ENCODE measurements at regions not wholly inside any gene's neighbourhood (a gene's known extent, or its start where the extent isn't known, plus 50 kb on each side); places are given as distances from the start of the nearest gene placed in this dataset.

GRCh38 chr13:47598340-47598911 lies 402.6 kb downstream of the SUCLA2 start:
- no peak for DNase-seq

GRCh38 chr13:47594833-47595232 lies 406.2 kb downstream of the SUCLA2 start:
- no peak for DNase-seq

GRCh38 chr13:47592256-47592655 lies 408.8 kb downstream of the SUCLA2 start:
- DNase-seq: no peak

DNA sequence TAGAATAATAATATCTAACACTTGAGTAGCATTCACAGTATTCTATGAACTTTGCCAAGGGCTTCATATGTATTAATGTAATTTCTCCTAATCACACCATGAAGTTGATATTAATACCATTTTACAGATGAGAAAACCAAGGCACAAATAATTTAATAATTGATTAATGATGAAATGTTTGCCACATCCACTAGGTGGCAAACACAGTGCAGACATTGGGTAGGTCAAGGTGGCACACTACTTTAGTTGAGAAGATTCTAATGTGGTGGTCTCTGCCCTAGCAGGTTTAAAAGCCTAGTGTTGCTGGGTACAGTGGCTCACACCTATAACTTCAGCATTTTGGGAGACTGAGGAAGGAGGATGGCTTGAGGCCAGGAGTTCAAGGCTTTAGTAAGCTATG lies 412.4 kb downstream of the SUCLA2 start:
- DNase-seq: no peak

- DNase-seq: no peak
Measured at GRCh38 chr13:47572375-47572774, 428.7 kb downstream of the SUCLA2 start.

GRCh38 chr13:47564041-47564440 lies 437.0 kb downstream of the SUCLA2 start:
- no peak for DNase-seq

DNA sequence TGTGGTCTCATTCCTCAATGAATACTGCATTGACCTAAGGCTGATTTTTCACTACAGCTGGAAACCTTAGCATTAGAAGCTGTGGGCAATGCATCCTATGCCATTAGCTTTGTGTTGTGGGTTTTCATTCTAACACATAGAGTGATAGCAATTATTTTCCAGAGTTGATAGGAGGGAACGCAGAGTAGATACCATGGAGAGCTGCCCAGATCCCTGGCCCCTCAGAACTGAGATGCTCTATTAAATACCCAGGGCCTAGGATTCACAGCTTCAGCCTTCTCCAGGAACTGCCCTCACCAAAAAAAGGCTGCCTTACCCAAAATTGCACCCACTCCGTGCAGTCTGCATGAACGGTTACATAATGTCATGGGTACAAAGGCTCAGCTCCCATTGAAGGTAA lies 444.4 kb downstream of the SUCLA2 start:
- no peak for DNase-seq

GRCh38 chr13:47555235-47555634 lies 445.8 kb downstream of the SUCLA2 start:
- DNase-seq: no peak

GRCh38 chr13:47553329-47553977 lies 447.6 kb downstream of the SUCLA2 start:
- no peak for DNase-seq

- no peak for DNase-seq
Measured at GRCh38 chr13:47549219-47549752, 451.8 kb downstream of the SUCLA2 start.

DNA sequence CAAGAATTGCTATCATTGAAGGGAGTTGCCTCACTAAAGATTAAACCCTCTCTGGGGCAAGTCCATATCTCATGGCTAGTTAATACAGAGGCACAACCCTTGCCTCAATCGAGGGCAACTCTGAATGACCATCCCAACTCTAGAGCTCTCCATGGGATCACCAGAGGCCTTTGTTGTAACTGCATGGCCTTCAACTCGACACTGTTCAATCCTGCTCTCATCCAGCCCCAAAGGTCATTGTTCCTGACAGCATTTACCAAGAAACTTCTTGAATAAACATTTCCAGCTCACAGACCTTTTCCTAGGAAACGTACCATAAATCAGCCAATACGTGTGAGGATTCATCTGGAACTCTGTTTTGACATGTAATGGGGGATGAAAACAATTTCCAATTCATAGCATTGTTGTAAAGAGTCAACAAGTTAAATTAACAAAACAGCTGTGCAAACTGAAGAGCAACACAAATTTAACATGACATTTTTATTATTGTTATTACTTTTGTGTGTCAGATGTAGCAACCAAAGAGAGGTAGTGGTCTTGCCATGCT lies 452.7 kb downstream of the SUCLA2 start:
- no peak for DNase-seq

GRCh38 chr13:47546391-47547225 lies 454.5 kb downstream of the SUCLA2 start:
- no peak for DNase-seq

- no peak for DNase-seq
Measured at GRCh38 chr13:47545201-47546024, 455.7 kb downstream of the SUCLA2 start.

DNA sequence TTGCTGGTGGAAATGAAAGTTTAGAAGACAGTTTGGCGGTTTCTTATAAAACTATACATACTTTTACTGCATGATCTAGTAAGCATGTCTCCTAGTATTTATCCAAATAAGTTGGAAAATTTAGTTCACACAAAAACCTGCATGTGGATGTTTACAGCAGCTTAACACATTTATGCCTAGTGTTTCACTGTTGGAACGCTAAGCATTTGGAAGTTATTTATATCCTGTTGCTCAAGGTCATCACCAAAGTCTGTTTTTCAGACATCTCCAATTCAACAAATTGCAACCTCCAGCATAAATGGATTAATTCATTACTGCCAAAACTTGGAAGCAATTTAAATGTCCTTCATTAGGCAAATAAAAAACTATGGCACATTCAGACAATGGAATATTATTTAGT lies 461.8 kb downstream of the SUCLA2 start:
- DNase-seq: no peak

GRCh38 chr13:47523771-47524170 lies 477.3 kb downstream of the SUCLA2 start:
- no peak for DNase-seq

- DNase-seq: no peak
Measured at GRCh38 chr13:47521890-47522487, 479.1 kb downstream of the SUCLA2 start.

DNA sequence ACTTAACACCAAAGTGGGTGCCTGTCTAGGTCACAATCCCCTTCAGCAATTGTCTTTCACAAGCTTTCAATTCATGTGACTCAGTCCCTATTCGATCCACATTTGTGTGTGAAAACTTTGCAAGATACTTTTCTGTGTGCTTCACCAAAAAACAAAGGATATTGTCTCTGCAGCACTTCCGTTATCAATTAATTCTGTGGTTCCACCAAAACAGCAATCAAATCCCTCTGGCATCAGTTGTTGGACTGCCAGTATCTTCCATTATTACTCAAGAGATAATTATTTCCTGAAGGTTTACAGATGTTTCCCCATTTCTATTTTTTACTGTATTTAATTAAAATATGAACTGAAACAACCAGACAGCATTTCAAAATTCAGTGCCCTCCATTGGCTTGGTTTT lies 481.4 kb downstream of the SUCLA2 start:
- no peak for DNase-seq

GRCh38 chr13:47518530-47518929 lies 482.5 kb downstream of the SUCLA2 start:
- no peak for DNase-seq

- no peak for DNase-seq
Measured at GRCh38 chr13:47511647-47512046, 489.4 kb downstream of the SUCLA2 start.

- DNase-seq: no peak
Measured at GRCh38 chr13:47508527-47509228, 492.4 kb downstream of the SUCLA2 start.

- no peak for DNase-seq
Measured at GRCh38 chr13:47503475-47503874, 497.6 kb downstream of the SUCLA2 start.

DNA sequence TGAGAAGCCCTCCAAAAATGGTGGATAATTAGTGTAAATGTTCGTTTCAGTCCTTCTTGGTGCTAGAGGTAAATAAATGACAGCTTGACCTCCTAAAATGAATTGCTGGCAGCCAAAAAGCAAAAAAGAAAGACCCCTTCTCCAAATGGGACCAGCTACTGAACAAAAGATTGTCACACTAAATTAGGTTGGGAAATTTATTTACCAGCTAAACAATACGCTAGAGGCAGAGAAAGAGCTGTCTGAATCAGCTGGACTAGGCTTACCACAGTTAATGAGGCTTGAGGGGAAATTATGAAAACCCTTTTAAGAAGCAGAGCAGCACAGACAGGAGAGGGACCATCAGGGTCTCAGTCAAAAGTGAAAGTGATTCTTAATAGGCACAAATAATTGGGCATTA lies 498.9 kb downstream of the SUCLA2 start:
- no peak for DNase-seq

Data from amniotic stem cell (primary cell).